ENCODE measurements at regions not wholly inside any gene's neighbourhood (a gene's known extent, or its start where the extent isn't known, plus 50 kb on each side); places are given as distances from the start of the nearest gene placed in this dataset.

GRCh38 chr18:23353459-23353858 lies 99.6 kb upstream of the RIOK3 start (continued):
- TF ChIP-seq PATZ1 (CRISPR knock-in tag; IDR thresholded peaks at IDR 0.05; ENCODE audit: borderline replicate concordance) (no peak), ZNF766 (CRISPR knock-in tag; conservative IDR thresholded peaks at IDR 0.05) (no peak), MCM2 (IDR thresholded peaks at IDR 0.05; ENCODE audit: low read depth) (no peak), ZBTB17 (CRISPR knock-in tag; IDR thresholded peaks at IDR 0.05) (no peak), NFXL1 (CRISPR knock-in tag; IDR thresholded peaks at IDR 0.05) (no peak), TFAP4 (CRISPR knock-in tag; IDR thresholded peaks at IDR 0.05; ENCODE audit: borderline replicate concordance) (no peak)

- WGBS (ENCODE audit: insufficient coverage, low coverage, missing lambda C conversion rate) = 5% methylated on average over 4 of the region's 4 CpGs
- Histone ChIP-seq H3K4me2 (ENCODE audit: insufficient read depth, low read length) (no peak overlapping the region), H4K20me1 (replicated peaks; ENCODE audit: control insufficient read depth, insufficient read depth, low read length) (no peaks in the 10 kb centered on the region), H3K9me1 (ENCODE audit: control insufficient read depth, insufficient read depth, low read length) (no peaks in the 10 kb centered on the region), H3K27me3 (ENCODE audit: control insufficient read depth in 2 of 2, insufficient read depth in 2 of 2, low read length in 2 of 2) (no peaks in the 10 kb centered on the region), H2AFZ (ENCODE audit: low read depth, low read length) (no peak overlapping the region), H3K79me2 (ENCODE audit: control insufficient read depth, insufficient read depth, low read length) (no peaks in the 10 kb centered on the region), H3K4me3 (no peak overlapping the region), H3K9me3 (replicated peaks; ENCODE audit: control insufficient read depth, insufficient read depth, low read depth, low read length) (no peaks in the 10 kb centered on the region), H3K27ac (ENCODE audit: extremely low read depth, low read depth, low read length) (no peak overlapping the region), H3K9ac (ENCODE audit: insufficient read depth in 1 of 2, low read depth in 2 of 2, low read length in 2 of 2) (no peak overlapping the region), H3K4me1 (replicated peaks in 1 of 2; ENCODE audit: control insufficient read depth in 2 of 2, insufficient read depth in 2 of 2, low read length in 2 of 2) (peaks cover 0 to 7% of the 10 kb centered on the region in 2 experiments; a peak in 2 of 5 replicates), H3K36me3 (ENCODE audit: control insufficient read depth, insufficient read depth, low read length) (peaks cover 21% of the 10 kb centered on the region; the same call in 2 of the 3 replicates)
- POLR2A ChIA-PET = interaction anchor here (0.7 kb wide), 1 partner anchor 19 kb away, joined by 4 read pairs; no protein-coding TSS in a partner anchor
- peak; percentile 73 for ATAC-seq
- in situ Hi-C loops (cut with MboI) (no loop called here), intact Hi-C loops (cut with micrococcal nuclease) (no loop called here)
- FAIRE-seq = peak; percentile 35
- CTCF ChIA-PET (ENCODE audit: low intra/inter-chr PET ratio) = no interaction called here
- DNase-seq (ENCODE audit: extremely low read depth in 1 of 4, low spot score in 3 of 4) = peak; percentile 33 to 50 (median 38)
- no TSS peak for BruUV-seq (replicated peaks)
- TF ChIP-seq RNF2 (IDR thresholded peaks at IDR 0.05) = no peak
- TF ChIP-seq HNRNPH1 (optimal IDR thresholded peaks at IDR 0.05; ENCODE audit: low read depth, low read length) = no peak
- TF ChIP-seq SMARCA4 (IDR thresholded peaks at IDR 0.05) = peak; percentile 86
- no peak for TF ChIP-seq ZNF263 (CRISPR knock-in tag; IDR thresholded peaks at IDR 0.05; ENCODE audit: borderline replicate concordance)
- no peak for TF ChIP-seq ZNF134 (CRISPR knock-in tag; conservative IDR thresholded peaks at IDR 0.05)
- TF ChIP-seq SPI1 (IDR thresholded peaks at IDR 0.05; ENCODE audit: borderline replicate concordance, low read depth, low read length) = no peak
- TF ChIP-seq JUND (IDR thresholded peaks at IDR 0.05; ENCODE audit: borderline replicate concordance, low read depth, low read length) = peak; percentile 85
- peak; percentile 73; the same call in 2 of the 3 replicates for TF ChIP-seq JUND (tag; IDR thresholded peaks at IDR 0.05; ENCODE audit: borderline replicate concordance, low read depth, low read length)
- TF ChIP-seq DACH1 (IDR thresholded peaks at IDR 0.05; ENCODE audit: partially characterized antibody) = no peak
- TF ChIP-seq TARDBP (IDR thresholded peaks at IDR 0.05) = no peak
- no peak for TF ChIP-seq GMEB1 (CRISPR knock-in tag; IDR thresholded peaks at IDR 0.05)
- no peak for TF ChIP-seq NFRKB (IDR thresholded peaks at IDR 0.05; ENCODE audit: low read depth)
- peak; percentile 83 for TF ChIP-seq ATF3 (IDR thresholded peaks at IDR 0.05)
- no peak for TF ChIP-seq ATF3 (CRISPR knock-in tag; conservative IDR thresholded peaks at IDR 0.05)
Observed at GRCh38 chr18:23354625-23355024, 98.5 kb upstream of the RIOK3 start.

Data from K562 (cell line).